NCI-H460 (cell line): ENCODE measurements at regions not wholly inside any gene's neighbourhood (a gene's known extent, or its start where the extent isn't known, plus 50 kb on each side); places are given as distances from the start of the nearest gene placed in this dataset.
A peak's percentile ranks its signal among the peaks of the same experiment; 100 is the strongest.

Experiments used
- DNase-seq: peaks from one replicate; pipeline ENCODE4 v3.0.0-alpha.2; 2016; ENCODE audit warnings: low read depth; ENCODE audit errors: extremely low read depth

DNA sequence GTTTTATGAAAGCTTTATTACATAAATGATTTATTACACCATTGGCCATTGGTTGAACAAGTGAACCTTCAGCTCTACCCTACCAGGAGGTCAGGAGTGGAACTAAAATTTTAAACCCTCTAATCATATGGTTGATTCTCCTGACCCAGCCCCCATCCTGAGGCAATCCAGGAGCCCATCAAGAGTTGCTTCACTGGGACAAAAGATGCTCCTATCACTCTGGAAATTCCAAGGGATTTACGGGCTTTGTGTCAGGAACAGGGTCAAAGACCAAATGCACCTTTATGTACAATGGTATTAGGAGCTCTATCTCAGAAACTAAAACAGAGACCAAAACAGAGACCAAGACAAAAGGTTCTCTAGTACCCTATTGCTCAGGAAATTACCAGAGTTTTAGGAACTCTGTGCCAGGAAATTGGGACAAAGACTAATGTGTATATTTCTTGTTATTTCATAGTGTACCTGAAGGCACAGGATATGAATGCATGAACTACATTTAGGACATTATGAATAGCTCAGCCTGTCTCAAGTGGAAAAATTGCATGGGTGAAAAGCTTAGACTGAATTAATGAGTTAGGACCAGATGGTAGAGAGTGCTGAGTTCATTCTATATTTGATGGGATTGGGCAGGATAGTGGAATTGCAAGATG, 171.7 kb upstream of the FLRT2 start:
- DNase-seq: no peak

DNA sequence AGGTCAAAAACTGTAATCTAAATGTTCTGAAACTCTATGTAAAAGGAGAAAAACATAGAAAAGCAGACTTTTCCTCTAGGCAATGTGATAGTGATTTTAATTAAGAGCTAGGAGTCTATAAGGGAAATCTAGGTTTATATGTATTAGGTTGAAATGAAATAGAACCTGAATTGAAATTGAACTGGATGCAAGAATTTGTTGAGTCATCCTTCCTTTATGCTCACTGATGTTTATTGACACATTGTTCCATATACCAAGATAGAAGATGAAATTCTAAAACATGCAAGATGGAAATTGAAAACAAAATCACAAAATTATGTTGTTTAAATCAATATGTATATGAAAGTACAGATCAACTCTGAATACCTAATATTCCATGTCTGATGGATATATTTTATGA, 170.4 kb upstream of the FLRT2 start:
- no peak for DNase-seq

DNA sequence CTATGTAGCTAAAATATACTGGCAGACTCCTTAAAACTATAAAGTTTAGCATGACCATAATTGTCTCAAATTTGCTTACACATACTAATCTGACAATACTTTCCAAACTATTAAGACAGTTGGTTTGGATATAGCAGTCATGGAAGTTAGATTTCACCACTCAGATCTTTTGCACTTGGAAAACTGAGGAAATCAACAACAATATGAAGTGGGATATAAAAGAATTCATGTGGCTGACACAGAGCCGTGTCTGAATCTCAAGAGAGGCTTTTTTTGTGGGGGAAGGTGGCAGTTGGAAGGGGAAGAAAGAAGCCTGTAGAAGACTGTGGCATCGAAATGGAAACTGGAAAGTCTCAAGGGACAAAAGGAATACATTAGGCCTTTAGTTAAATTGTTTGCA, 166.6 kb upstream of the FLRT2 start:
- DNase-seq: no peak

DNA sequence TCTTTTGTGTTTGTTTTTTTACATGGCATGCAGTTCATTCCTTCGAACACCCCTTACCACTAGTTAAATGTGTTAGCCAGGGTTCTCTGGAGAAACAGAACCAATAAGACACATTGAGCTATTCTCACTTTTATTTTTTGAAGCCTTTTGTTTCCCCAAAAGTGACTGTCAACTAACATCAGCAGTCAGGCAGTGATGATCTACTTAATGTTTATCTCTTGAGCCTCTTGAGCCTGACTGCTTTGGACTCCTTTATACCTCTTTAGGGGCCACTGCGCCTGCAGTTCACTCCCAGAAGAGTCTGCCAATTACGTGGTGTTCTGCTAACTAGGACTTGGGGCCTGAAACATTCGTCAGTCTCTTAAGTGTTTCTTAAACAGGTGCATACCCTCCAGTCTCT, 163.7 kb upstream of the FLRT2 start:
- no peak for DNase-seq

DNA sequence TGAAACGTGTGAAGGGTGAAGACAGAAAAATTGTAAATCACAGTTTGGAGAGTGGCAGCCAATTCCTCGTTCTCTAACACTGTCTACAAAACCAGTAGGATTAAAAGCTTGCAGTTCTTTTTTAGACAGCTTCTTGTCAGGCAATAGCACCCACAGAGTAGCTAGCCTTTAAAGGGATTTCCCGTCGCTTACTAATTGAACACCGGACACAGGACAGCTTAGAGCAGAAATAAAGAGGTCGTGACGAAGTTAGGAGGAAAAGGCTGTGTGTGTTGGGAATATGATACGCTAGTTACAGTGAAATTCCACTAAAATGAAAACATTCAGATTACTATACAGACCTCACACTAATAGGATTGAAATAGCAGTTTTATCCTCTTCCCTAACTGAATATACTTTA, 149.1 kb upstream of the FLRT2 start:
- DNase-seq: no peak

DNA sequence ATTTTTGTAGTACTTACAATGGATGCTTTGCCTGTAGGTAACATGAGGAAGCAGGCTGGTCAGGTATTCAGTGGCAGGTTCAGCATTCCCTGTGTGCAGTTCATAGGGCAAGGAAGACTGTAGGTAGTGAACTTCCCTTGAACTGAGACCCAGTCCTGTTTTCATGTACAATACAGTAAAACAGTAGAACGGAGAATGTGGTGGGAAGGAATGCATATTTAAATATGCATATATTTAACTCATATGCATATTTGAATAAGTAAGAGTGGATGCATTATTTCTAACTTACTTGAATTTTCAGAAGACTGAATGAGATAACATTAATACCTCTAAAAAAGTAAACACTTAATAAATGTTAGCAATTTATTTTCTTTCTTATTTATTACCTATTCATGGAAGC, 147.6 kb upstream of the FLRT2 start:
- DNase-seq: no peak

DNA sequence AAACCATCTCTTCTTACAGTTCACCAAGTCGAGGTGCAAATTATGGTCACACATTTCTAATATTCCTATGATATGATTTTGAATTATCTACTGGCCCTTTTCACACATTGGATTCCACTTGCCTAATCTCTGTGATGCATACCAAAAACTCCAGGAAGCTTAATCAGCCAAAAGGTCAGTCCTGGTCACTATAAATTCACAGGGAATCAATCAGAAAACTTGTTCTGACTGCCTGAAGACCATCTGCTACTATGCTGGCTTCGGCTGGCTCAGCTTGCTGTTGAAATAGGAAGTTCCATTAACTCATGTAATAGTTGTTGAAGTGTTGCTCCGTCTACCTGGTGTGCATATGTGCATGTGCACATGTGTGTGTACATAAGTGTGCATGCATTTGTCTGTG, 142.8 kb upstream of the FLRT2 start:
- DNase-seq: no peak

DNA sequence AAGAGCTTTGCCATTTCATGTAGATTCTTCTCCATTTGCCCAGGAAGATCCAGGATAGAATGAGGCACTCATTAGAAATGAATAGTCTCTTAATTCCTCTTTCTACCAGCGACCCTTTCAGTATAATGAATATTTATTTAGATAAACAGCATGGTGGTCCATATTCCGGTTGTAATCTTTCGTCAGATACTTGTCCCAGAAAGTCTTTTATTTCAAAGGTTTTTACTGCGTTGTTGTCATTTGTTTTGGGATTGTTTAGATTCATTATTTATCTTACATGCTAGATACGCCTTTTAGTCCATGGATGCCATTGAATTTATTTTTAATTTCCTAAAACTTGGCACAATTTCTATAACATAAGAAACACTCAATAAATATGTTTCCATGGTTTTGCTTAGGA, 139.7 kb upstream of the FLRT2 start:
- no peak for DNase-seq

DNA sequence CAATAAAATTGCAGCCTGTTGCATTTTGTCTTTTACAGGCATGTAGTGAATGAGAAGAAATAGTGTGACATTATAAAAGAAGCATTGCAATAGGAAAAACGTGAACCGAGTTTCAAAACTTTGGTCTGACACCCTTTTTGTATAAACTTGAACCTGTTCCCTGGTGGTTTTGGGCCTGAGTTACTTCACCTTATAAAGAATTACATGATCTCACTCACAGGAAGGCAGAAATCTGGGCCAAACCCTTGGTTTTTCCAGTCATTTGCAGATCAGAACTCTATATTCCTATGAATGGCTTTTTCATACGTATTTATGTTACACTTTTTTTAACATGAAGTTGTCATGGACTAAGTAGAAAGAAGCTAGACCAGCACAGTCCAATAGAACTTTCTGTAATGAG, 138.5 kb upstream of the FLRT2 start:
- DNase-seq: no peak

DNA sequence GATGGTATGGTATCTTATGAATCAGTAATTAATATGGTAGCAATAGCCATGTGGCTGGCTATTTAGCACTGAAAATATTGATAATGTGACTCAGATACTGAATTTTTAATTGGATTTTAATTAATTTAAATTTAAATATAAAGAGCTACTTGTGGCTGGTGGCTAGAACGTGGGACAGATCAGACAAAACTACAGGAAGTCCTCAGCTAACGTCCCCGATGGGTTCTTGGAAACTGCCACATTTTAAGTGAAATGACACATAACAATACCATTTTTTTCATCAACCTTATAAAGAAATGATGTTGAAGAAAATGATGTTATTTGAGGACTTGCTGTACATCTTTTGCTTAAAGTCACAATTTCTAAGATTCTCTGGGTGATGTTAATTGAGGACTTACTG, 138.1 kb upstream of the FLRT2 start:
- no peak for DNase-seq

DNA sequence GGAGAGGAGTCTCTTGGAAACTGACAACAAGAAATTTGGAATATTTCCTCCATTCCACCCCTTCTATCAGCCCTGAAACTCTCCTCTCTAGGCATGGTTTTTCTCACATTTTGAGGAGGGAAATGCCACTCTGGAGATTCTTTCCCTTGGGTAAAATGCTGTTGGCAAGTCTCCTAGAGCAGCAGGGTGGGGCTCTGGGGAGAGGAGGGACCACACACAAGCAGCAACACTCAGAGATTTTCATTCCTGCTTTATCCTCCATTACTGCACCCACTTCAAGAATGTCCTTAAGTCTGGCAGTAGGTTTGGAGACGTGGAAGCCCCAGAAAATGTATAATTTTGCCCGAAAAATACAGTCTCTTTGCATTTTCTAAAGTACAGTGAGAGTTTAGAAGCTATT, 130.8 kb upstream of the FLRT2 start:
- DNase-seq: no peak

DNA sequence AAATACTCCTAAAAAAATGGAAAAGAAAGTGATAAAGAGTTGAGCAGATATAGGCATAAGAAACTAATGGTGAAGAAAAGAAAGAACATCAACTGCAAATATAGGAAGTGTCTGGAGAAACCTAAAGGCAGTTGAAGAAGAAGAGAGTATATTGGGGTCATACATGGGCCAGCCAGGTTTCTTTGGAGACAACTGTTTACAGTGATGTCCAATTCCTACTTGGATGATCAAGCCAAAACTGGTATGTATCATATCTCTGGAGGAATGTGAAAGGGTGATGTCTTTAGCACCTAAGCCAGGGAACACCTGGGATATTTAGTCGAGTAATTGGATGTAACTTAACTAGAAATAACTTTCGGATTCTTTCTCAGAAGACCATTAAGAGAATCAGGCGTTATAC, 129.3 kb upstream of the FLRT2 start:
- DNase-seq: no peak

DNA sequence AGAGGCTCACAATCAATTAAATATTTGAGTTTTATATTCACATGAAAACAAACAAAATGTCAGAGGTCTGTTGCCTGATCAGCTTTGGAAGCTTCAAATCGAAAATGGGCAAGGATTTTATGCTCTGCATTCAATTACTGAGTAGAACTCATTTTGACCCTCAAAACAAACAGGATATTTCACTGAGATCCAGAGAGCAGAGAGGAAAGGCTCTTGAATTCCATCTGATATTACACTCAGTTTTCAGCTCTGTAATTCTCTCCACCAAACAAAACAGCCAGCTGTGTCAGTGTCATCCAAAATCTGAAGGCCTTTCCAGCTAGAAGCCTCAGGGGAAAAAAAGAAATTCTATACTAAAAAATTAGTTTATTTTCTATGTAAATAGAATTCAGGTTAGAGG, 128.6 kb upstream of the FLRT2 start:
- no peak for DNase-seq

DNA sequence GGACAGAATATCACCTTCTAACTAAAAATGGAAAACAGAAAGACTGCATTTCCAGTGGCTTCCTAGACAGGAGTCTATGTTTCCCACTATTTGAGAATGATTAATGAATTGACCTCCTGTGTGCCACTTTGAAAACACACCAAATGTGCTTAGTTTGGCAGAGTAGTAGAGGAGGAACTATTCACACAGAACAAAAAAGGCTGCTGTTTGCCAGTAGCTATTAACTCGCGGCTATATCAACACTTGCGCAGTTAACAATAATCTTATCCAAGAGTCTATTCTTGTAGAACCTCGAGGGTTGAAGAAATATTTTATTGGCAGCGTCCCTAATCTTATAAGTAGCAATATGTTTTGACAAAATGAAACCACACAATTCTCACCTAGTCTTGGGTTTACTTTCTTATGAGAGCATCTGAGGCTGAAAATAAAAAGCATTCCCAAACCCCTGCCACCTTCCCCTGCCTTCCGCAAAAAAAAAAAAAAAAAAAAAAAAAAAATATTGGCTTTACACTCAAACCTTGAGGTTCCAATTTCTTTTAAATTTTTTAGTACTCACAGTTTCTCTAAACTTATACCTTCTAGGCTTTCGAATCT, 127.3 kb upstream of the FLRT2 start:
- DNase-seq: no peak

DNA sequence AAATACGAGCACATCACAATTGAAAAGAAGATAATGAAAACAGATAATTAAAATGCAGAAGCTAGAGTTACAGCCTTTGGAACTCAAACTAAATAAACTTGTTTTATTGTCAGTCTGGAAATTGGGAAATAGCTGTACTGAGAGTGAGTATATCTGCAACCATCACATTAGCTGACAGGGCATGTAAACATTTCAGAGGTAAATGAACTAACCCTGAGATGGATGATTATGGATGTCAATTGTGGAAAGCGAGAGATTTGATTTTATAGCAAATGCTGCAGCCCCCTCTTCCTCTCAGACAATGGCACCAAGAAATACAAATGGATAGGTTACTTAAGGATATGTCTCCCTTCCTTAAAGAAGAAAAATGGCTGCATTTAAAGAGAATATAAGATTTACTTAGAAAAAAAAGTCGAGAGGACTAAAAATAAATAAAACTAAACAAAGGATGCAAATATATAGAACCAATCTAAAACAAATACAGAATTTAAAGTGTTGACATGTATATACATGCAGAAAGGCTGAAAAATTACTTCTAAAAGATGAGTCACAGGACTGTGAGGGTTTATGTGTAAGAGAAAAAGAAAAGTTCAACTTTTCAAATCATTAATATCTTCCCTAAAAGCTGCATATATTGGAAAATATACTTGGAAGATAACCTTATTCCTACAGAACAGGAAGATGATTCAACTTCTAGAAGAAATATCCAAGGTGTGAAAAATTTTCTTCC, 120.3 kb upstream of the FLRT2 start:
- DNase-seq: no peak

DNA sequence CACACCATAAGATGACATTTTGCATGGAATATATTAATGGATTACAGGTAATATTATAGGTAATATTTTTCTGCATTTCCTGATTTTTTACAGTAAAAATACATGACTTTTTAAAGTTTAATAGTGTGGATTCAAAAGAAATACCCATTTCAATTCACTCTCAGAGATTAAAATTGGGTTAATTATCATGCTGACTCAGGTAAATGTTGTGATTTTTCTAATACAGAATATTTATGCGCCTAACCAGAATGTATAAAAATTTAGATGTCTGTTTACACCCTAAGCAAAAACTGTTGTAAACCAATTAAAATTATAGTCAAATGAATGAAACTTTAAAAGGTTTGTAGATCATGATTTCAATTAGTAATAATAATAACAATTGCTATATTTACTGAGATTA, 117.2 kb upstream of the FLRT2 start:
- DNase-seq: no peak

DNA sequence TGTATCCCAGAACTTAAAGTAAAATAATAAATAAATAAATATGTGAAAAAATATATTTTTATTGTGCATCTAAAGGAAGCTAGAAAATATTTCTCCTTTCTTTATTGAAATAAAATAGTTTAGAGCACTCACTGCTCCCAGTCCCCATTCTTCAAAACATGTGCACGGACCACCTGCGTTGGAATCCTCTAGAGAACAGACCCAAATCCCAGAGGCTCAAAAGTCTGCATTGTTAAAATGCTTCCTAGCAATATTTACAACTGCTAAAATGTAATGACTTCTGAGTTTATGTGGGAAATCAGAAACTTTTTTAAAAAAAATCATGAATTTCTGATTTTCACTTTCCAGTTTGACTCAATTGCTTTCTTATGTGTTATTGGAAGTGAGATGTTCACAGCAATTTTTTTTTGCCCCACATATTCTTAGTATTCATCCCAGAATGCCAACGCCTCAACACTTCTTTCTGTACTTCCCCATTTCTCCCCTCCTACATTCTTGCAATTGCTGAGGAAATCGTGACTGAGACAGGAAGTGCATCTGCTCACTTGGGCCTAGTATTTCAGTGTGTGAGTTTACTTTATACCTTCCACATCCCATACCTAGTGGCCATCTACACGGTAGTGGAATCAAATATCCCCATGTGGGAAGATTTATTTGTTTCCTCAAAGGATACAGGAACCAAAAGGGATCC, 116.0 kb upstream of the FLRT2 start:
- DNase-seq: no peak

DNA sequence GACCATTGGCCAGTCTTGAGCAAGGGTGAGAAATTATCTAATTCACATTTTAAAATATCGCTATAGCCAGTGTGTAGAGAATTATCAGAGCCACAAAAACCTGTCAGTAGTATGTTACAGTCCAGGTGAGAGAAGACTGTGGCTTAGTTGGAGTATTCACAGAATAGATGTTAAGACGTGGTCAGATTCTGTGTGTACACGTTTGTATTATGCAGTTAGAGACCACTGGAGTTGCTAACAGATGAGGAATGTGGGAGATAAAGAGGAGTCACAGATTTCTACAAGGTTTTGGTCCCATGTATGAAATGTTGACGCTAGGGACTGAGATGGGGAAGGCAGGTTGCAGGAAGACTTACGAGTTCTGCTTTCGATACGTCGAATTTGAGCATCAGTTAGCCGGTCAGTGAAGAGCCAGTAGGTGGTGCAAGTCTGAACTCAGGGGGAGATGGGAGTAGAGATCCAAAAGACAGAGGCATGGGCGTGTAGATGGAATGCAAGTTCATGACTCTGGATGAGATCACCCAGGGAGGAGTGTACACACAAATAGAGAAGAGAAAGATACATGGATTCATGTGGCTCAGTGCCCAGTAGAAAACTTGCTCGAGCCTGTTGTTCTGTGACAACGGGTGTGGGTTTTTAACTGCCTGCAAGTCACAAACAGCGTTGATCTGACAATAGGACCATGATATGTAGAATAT, 114.8 kb upstream of the FLRT2 start:
- peak; percentile 97 for DNase-seq

DNA sequence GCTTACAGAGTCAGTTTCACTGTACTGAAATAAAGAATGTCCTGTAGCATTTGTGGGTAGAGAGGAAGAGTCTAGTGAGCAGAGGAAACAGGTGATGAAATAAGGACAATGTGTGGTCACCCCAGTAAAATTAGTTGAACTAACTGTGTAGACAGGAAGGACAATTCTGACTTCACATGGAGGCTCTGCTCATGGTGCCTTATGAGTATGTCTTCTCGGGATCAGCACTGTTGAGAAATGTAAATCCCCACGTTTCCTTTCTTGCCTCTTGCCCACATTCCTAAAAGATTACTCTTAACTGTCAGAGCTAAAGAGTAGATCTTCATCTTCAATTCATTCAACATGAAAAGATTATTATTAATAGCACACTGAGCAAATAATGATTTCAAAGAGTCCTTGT, 113.2 kb upstream of the FLRT2 start:
- peak; percentile 76 for DNase-seq

DNA sequence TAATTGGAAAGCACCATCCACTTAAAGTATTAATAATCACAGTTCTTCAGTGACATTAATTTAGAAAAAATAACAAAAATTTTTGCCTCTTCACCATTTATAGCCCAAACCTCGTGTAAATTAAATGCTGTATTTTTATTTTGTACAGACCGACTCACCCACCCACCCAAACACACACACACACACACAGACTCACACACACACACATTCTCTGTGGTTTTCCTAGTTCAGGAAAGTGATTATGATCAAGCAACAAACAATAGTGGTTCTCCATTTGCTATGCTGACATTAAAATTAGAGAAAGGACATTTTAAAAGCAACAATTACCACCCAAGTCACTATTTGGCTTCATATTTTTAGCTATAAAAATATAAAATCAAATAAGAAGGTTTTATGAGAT, 112.5 kb upstream of the FLRT2 start:
- no peak for DNase-seq

DNA sequence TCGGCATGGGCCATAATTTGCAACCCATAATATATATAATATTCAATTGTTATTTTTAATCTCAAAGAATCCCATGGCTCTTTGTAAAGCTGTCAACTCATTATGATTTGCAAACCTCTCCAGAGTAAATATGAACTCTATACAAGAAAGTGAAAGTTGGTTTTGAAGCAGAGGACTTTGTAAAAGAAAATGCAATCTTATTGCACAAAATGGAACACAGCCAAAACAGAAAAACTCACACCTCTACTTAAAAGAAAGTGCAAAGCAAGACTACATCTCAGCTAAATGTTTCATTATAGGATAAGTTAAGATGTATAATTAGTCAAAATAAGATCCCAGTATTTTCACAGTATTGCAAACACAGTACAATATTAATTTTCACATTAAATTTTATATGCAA, 111.2 kb upstream of the FLRT2 start:
- no peak for DNase-seq
